H9 (cell line): ENCODE measurements at regions not wholly inside any gene's neighbourhood (a gene's known extent, or its start where the extent isn't known, plus 50 kb on each side); places are given as distances from the start of the nearest gene placed in this dataset.

Experiments used
- DNase-seq: peaks from one replicate; pipeline ENCODE4 v3.0.0-alpha.2; 2017
- H2AFZ ChIP-seq: one replicate; pipeline ENCODE4 v1.6.1; 2013; ENCODE audit warnings: mild to moderate bottlenecking, low read length, control low read depth, moderate library complexity
- H2AK5ac ChIP-seq: 2 replicates; pipeline ENCODE4 v1.6.1; 2013; ENCODE audit warnings: low read length, control low read depth, mixed read lengths; ENCODE audit not compliant: insufficient read length
- H2BK120ac ChIP-seq: one replicate; pipeline ENCODE4 v1.6.1; 2013; ENCODE audit warnings: low read depth, mild to moderate bottlenecking, low read length, control low read depth, inconsistent platforms; ENCODE audit not compliant: poor library complexity, severe bottlenecking
- H2BK12ac ChIP-seq: 2 replicates; pipeline ENCODE4 v1.6.1; 2013; ENCODE audit warnings: low read length, control low read depth, mixed read lengths, low read depth; ENCODE audit not compliant: insufficient read length
- H2BK15ac ChIP-seq: 2 replicates; pipeline ENCODE4 v1.6.1; 2013; ENCODE audit warnings: low read depth, low read length, control low read depth
- H2BK20ac ChIP-seq: one replicate; pipeline ENCODE4 v1.6.1; 2013; ENCODE audit warnings: low read depth, mild to moderate bottlenecking, low read length, control low read depth, inconsistent platforms; ENCODE audit not compliant: poor library complexity, severe bottlenecking
- H2BK5ac ChIP-seq: 2 replicates; pipeline ENCODE4 v1.6.1; 2013; ENCODE audit warnings: low read length, control low read depth, mixed read lengths; ENCODE audit not compliant: insufficient read length
- H3K14ac ChIP-seq: 2 replicates; pipeline ENCODE4 v1.6.1; 2013; ENCODE audit warnings: low read length, control low read depth; ENCODE audit not compliant: insufficient read depth
- H3K18ac ChIP-seq: 2 replicates; pipeline ENCODE4 v1.6.1; 2013; ENCODE audit warnings: low read depth, mild to moderate bottlenecking, mixed read lengths, low read length, control low read depth; ENCODE audit not compliant: insufficient read length
- H3K23ac ChIP-seq: 2 replicates; pipeline ENCODE4 v1.6.1; 2013; ENCODE audit warnings: low read length, control low read depth, mixed read lengths, low read depth; ENCODE audit not compliant: insufficient read length
- H3K23me2 ChIP-seq: 2 replicates; pipeline ENCODE4 v1.6.1; 2013; ENCODE audit warnings: low read depth, mild to moderate bottlenecking, mixed read lengths, low read length, control low read depth; ENCODE audit not compliant: insufficient read length, poor library complexity, severe bottlenecking
- H3K27ac ChIP-seq: 2 replicates; pipeline ENCODE4 v1.5.1; 2013; ENCODE audit warnings: low read length, control low read depth, mixed read lengths, low read depth; ENCODE audit not compliant: insufficient read length
- H3K27me3 ChIP-seq: 2 replicates; pipeline ENCODE4 v1.6.1; 2013; ENCODE audit warnings: low read length, control low read depth, inconsistent platforms; ENCODE audit not compliant: insufficient read depth
- H3K4ac ChIP-seq: 2 replicates; pipeline ENCODE4 v1.6.1; 2013; ENCODE audit warnings: low read depth, mild to moderate bottlenecking, control low read depth, inconsistent platforms, low read length, moderate library complexity
- H3K4me1 ChIP-seq: 2 replicates; pipeline ENCODE4 v1.6.1; 2013; ENCODE audit warnings: low read length, control low read depth, inconsistent platforms; ENCODE audit not compliant: insufficient read depth
- H3K4me2 ChIP-seq: 2 replicates; pipeline ENCODE4 v1.6.1; 2013; ENCODE audit warnings: low read length, control low read depth, mixed read lengths; ENCODE audit not compliant: insufficient read length, insufficient read depth
- H3K56ac ChIP-seq: 2 replicates; pipeline ENCODE4 v1.6.1; 2013; ENCODE audit warnings: low read depth, mild to moderate bottlenecking, mixed read lengths, low read length, control low read depth; ENCODE audit not compliant: insufficient read length
- H3K79me1 ChIP-seq: 2 replicates; pipeline ENCODE4 v1.6.1; 2013; ENCODE audit warnings: low read depth, mild to moderate bottlenecking, moderate library complexity, low read length, control low read depth, inconsistent platforms; ENCODE audit not compliant: insufficient read depth, poor library complexity, severe bottlenecking
- H3K79me2 ChIP-seq: 2 replicates; pipeline ENCODE4 v1.6.1; 2013; ENCODE audit warnings: low read length, control low read depth, inconsistent platforms; ENCODE audit not compliant: insufficient read depth
- H3K9ac ChIP-seq: 2 replicates; pipeline ENCODE4 v1.6.1; 2013; ENCODE audit warnings: low read length, control low read depth, mixed read lengths; ENCODE audit not compliant: insufficient read length; ENCODE audit errors: extremely low read depth
- H3K9me3 ChIP-seq: one replicate; pipeline ENCODE4 v1.6.1; 2013; ENCODE audit warnings: low read depth, low read length, inconsistent platforms; ENCODE audit not compliant: control insufficient read depth
- H3T11ph ChIP-seq: one replicate; pipeline ENCODE4 v1.6.1; 2013; ENCODE audit warnings: mild to moderate bottlenecking, low read length, control low read depth, inconsistent platforms
- H4K20me1 ChIP-seq: one replicate; pipeline ENCODE4 v1.6.1; 2013; ENCODE audit not compliant: control insufficient read depth, insufficient read length, insufficient read depth
- H4K5ac ChIP-seq: 2 replicates; pipeline ENCODE4 v1.6.1; 2013; ENCODE audit warnings: low read depth, mild to moderate bottlenecking, mixed read lengths, low read length, control low read depth; ENCODE audit not compliant: insufficient read length
- H4K8ac ChIP-seq: replicated peaks from 2 replicates; pipeline ENCODE4 v1.6.1; 2013; ENCODE audit warnings: low read length, control low read depth, mixed read lengths, low read depth; ENCODE audit not compliant: insufficient read length
- H4K91ac ChIP-seq: 2 replicates; pipeline ENCODE4 v1.6.1; 2013; ENCODE audit warnings: low read depth, mild to moderate bottlenecking, moderate library complexity, mixed read lengths, low read length, control low read depth; ENCODE audit not compliant: insufficient read length
- H3K27ac Mint-ChIP-seq, 3 experiments: 2 replicates in 2 of 3; 3 replicates in 1 of 3; pipeline ENCODE4 v1.8.0; 2020 to 2021; ENCODE audit warnings: mixed read lengths in 3 of 3, mild to moderate bottlenecking in 1 of 3, moderate library complexity in 1 of 3
- H3K27me3 Mint-ChIP-seq: 2 replicates; pipeline ENCODE4 v1.8.0; 2021; ENCODE audit warnings: low read depth, mild to moderate bottlenecking, moderate library complexity, mixed read lengths
- H3K36me3 Mint-ChIP-seq, 3 experiments: 2 replicates in 2 of 3; 3 replicates in 1 of 3; pipeline ENCODE4 v1.8.0; 2020 to 2021; ENCODE audit warnings: low read depth in 3 of 3, mixed read lengths in 3 of 3; ENCODE audit not compliant: insufficient read depth in 1 of 3
- H3K4me1 Mint-ChIP-seq, 2 experiments: 2 replicates each; pipeline ENCODE4 v1.8.0; 2020; ENCODE audit warnings: mixed read lengths in 2 of 2
- H3K4me3 Mint-ChIP-seq, 2 experiments: 2 replicates in 1 of 2; 3 replicates in 1 of 2; pipeline ENCODE4 v1.8.0; 2020 to 2021; ENCODE audit warnings: mild to moderate bottlenecking in 2 of 2, mixed read lengths in 2 of 2, moderate library complexity in 1 of 2
- H3K9me3 Mint-ChIP-seq, 2 experiments: 2 replicates in 1 of 2; 3 replicates in 1 of 2; pipeline ENCODE4 v1.8.0; 2020; ENCODE audit warnings: mild to moderate bottlenecking in 2 of 2, mixed read lengths in 2 of 2, moderate library complexity in 1 of 2
- WGBS: extraction: QIAGEN DNeasy Blood & Tissue Kit; methylation state at CpG from one replicate; pipeline ENCODE4 v1.1.7; 2013; ENCODE audit warnings: missing lambda C conversion rate, low lambda C conversion rate, mixed read lengths; ENCODE audit not compliant: insufficient read length; ENCODE audit errors: extremely low coverage; 5-methylcytosine and 5-hydroxymethylcytosine counted together
- TF ChIP-seq, protein P1 (sequence below): fragments of 200-600 bp; sonication (generic); conservative IDR thresholded peaks from 3 replicates; pipeline ENCODE4 v1.8.0; 2021; ENCODE audit warnings: antibody characterized with exemption, mild to moderate bottlenecking

DNA sequence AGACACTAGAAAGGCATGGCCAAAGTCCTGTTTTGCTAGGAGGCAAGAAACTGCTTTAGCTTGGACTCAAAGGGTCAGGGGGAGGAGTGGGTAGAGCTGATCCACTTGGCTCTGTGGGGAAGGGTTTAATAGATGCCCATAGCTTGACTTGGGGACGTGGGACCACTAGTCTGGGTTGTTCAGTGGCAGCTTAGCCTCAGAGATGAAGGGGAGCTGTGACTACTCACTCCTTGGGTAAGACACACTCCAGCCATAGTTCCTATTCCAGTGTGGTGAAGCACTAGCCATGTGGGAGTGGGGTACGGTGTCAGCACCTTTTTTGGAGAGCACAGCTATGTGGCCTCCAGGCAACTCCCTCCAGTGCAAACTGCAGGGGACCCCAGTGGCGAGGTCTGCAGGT lies 257.3 kb downstream of the TMEM121 start:
- Histone ChIP-seq H3K27me3 (no peaks in the 10 kb centered on the region), H3K23ac (no peak overlapping the region), H2BK12ac (no peak overlapping the region), H2BK120ac (no peak overlapping the region), H4K8ac (no peak overlapping the region), H3K9ac (no peak overlapping the region), H3K79me2 (no peaks in the 10 kb centered on the region), H2AFZ (no peak overlapping the region), H4K91ac (no peak overlapping the region), H2BK5ac (no peak overlapping the region), H3K56ac (no peak overlapping the region), H2BK20ac (no peak overlapping the region), H2AK5ac (no peak overlapping the region), H3K4me1 (no peaks in the 10 kb centered on the region), H3K27ac (no peak overlapping the region), H3K4ac (no peak overlapping the region), H4K20me1 (no peaks in the 10 kb centered on the region), H3K23me2 (no peaks in the 10 kb centered on the region), H3T11ph (no peak overlapping the region), H3K14ac (no peak overlapping the region), H3K4me2 (no peak overlapping the region), H3K18ac (no peak overlapping the region), H3K9me3 (peaks cover 78% of the 10 kb centered on the region), H2BK15ac (no peak overlapping the region), H3K79me1 (no peaks in the 10 kb centered on the region), H4K5ac (no peak overlapping the region)
- peaks cover 3 to 43% (median 5%) of the 10 kb centered on the region in 3 experiments; a peak in 4 of 7 replicates for H3K36me3 Mint-ChIP-seq
- no peak overlapping the region for H3K4me3 Mint-ChIP-seq
- WGBS = no CpG with 5 or more reads among the region's 3 CpGs
- TF ChIP-seq, protein P1, sequence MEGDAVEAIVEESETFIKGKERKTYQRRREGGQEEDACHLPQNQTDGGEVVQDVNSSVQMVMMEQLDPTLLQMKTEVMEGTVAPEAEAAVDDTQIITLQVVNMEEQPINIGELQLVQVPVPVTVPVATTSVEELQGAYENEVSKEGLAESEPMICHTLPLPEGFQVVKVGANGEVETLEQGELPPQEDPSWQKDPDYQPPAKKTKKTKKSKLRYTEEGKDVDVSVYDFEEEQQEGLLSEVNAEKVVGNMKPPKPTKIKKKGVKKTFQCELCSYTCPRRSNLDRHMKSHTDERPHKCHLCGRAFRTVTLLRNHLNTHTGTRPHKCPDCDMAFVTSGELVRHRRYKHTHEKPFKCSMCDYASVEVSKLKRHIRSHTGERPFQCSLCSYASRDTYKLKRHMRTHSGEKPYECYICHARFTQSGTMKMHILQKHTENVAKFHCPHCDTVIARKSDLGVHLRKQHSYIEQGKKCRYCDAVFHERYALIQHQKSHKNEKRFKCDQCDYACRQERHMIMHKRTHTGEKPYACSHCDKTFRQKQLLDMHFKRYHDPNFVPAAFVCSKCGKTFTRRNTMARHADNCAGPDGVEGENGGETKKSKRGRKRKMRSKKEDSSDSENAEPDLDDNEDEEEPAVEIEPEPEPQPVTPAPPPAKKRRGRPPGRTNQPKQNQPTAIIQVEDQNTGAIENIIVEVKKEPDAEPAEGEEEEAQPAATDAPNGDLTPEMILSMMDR = no peak
- DNase-seq = no peak
- peaks cover 3% of the 10 kb centered on the region for H3K27me3 Mint-ChIP-seq
- no peak overlapping the region for H3K27ac Mint-ChIP-seq
- H3K4me1 Mint-ChIP-seq = no peaks in the 10 kb centered on the region
- H3K9me3 Mint-ChIP-seq = peaks cover 94% of the 10 kb centered on the region in 2 experiments
